ENCODE measurements at regions not wholly inside any gene's neighbourhood (a gene's known extent, or its start where the extent isn't known, plus 50 kb on each side); places are given as distances from the start of the nearest gene placed in this dataset.

GRCh38 chr4:187544461-187545053 lies 451.0 kb upstream of the ZFP42 start:
- no peak for DNase-seq

- no peak for DNase-seq
These were observed 448.3 kb upstream of the ZFP42 start for GRCh38 chr4:187547316-187547715.

- no peak for DNase-seq
These were observed 445.2 kb upstream of the ZFP42 start for GRCh38 chr4:187550256-187550950.

- DNase-seq, result no peak
These were observed 442.8 kb upstream of the ZFP42 start for GRCh38 chr4:187552781-187553180.

GRCh38 chr4:187555174-187555573 lies 440.4 kb upstream of the ZFP42 start:
- DNase-seq, result no peak

- no peak for DNase-seq
These were observed 437.2 kb upstream of the ZFP42 start for GRCh38 chr4:187558391-187558790.

GRCh38 chr4:187562345-187562744 lies 433.2 kb upstream of the ZFP42 start:
- DNase-seq, result no peak

GRCh38 chr4:187565416-187565815 lies 430.2 kb upstream of the ZFP42 start:
- DNase-seq, result no peak

- no peak for DNase-seq
These were observed 425.7 kb upstream of the ZFP42 start for GRCh38 chr4:187569871-187570270.

GRCh38 chr4:187575706-187576105 lies 419.9 kb upstream of the ZFP42 start:
- DNase-seq, result no peak

GRCh38 chr4:187576751-187577150 lies 418.8 kb upstream of the ZFP42 start:
- no peak for DNase-seq

GRCh38 chr4:187577941-187578480 lies 417.6 kb upstream of the ZFP42 start:
- DNase-seq, result no peak

- no peak for DNase-seq
These were observed 408.7 kb upstream of the ZFP42 start for GRCh38 chr4:187586892-187587291.

GRCh38 chr4:187598196-187598595 lies 397.4 kb upstream of the ZFP42 start:
- no peak for DNase-seq

- DNase-seq, result no peak
These were observed 393.1 kb upstream of the ZFP42 start for GRCh38 chr4:187602339-187603092.

- no peak for DNase-seq
These were observed 392.2 kb upstream of the ZFP42 start for GRCh38 chr4:187603093-187604025.

GRCh38 chr4:187604984-187605383 lies 390.6 kb upstream of the ZFP42 start:
- no peak for DNase-seq

GRCh38 chr4:187606581-187606980 lies 389.0 kb upstream of the ZFP42 start:
- DNase-seq, result peak; percentile 46

- no peak for DNase-seq
These were observed 387.6 kb upstream of the ZFP42 start for GRCh38 chr4:187608001-187608421.

GRCh38 chr4:187612301-187612700 lies 383.3 kb upstream of the ZFP42 start:
- no peak for DNase-seq

- DNase-seq, result no peak
These were observed 382.3 kb upstream of the ZFP42 start for GRCh38 chr4:187613089-187613839.

GRCh38 chr4:187615972-187616371 lies 379.6 kb upstream of the ZFP42 start:
- no peak for DNase-seq

All from hematopoietic multipotent progenitor cell treated with erythropoietin and hydrocortisone succinate and interleukin-3 and kit ligand, for 8 days (in vitro differentiated cells).